HG03108 (cell line): ENCODE measurements at regions not wholly inside any gene's neighbourhood (a gene's known extent, or its start where the extent isn't known, plus 50 kb on each side); places are given as distances from the start of the nearest gene placed in this dataset.
"Not testable (repeated sequence)": the region's sequence is repeated elsewhere in the genome, so short reads cannot be mapped to it uniquely, and the experiment has no call there.

Experiments used
- ATAC-seq: cut with Tn5 transposase; IDR thresholded peaks from one replicate; pipeline ENCODE4 v1.9.1; 2021; ENCODE audit warnings: moderate library complexity; ENCODE audit not compliant: unreplicated experiment

DNA sequence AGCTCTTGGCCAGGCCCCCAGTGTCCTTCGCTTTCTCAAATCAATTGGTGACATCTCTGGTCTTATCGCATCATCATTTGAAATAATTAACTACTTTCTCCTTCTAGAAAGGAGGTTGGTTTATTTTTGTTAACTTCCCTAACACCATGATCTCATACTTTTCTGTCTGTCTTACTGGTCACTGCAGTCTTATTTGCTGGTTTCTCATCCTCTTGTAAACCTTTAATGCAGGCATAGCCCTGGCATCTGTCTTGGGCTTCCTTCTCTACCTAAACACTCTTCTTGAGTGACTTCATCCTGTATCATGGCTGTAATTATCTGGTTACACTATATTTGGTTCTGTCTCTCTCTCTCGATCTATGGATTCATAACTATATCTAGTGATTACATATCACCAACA, 152.8 kb downstream of the CYSLTR2 start:
- ATAC-seq = no peak

DNA sequence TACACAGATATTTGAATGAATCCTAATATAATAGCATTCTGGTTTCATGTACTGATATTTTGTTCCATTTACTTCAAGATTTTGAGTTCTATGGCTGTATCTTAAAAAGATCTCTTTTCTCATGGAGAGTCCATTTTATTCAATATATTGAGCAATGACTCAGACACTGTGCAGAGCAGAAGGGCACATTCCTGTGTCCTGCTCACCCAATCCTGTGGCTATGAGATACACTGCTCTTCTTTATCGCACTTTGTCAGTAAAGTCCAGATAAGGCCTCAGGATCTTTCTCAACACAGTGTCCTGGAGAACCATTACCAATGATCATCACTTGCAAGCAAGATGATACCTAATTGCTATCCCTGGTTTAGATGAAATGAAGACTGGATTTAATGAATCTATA, 155.0 kb downstream of the CYSLTR2 start:
- no peak for ATAC-seq

DNA sequence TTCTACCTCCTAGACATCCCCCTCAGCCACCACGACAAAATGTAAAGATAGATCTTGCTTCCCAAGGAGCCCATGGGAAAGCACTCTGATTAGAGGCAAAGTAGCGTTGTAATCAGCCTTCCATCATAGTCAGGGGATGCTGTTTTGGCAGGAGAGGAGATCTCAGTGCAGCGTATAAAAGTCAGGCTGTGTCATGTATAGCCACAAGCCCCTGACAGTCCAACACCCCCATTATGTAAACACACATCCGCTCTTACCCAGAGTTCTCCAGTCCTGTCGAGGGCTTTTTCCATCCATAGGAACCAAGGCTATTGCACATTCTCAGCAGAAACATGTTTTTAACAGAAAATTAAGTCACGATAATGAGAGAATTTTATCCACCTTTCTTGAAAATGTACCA, 156.3 kb downstream of the CYSLTR2 start:
- no peak for ATAC-seq

DNA sequence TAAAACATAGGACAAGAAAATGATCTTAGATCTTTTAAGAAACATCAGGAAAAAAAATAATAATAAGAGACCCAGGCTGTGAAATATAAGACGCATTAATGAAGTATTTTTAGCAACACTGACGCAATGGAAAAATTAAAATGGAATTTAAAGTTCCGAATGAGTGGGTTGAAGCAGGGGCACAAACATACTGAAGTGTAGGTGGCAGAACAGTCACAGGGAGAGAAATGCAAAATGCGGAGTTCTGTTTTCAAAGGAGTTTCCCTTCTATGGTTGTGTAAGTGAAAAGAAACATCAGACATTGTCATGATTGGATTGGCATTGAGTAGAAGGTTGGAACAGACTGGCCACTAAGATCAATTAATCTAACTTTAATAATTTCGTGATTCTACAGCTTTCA, 159.8 kb downstream of the CYSLTR2 start:
- no peak for ATAC-seq

DNA sequence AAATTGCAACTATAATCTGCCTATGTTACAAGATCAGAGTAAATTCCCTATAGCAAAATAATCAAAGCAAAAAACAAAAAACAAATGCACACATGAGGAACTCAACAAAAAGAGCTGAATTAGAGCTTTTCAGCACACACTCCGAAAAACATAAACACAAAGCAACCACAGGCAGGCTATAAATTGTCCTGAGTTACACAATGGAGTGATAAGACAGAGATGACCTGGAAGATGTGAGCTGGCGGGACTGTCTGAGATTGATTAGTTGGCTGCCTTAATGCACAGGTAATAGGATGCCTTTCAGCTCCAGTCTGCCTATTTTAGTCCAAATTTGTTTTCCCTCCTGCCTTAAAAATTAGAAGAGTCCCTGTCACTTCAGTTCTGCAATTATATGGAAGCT, 159.0 kb upstream of the FNDC3A start:
- ATAC-seq = no peak

DNA sequence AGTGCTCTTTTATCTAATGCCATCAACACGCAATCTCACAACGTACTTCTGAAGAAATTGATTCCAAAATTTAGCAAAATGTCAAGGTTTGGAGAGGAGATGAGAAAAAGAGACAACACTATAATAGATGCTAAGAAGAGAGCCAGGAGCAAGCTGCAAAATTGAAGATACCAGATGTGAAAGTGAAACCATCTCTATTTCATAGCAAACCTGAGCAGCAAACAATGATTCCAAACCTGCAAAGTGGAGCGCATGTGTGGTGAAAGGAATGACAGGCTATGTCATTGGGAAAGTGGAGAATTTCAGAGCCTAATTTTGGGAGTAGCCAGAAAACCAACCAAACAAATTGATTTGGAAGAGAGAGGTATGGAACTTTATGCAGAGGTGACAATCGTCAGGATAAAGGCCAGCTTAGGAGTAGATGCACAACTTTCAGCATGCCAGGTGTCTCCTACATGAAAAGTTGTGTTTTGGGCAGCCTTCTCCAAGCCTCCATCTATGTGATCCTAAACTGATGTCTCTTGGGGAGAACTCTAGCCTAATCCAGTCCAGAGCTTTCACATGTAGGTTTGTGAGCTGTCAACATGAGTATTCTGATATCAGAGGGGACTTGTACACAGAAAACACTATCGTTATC, 158.4 kb upstream of the FNDC3A start:
- ATAC-seq = no peak

DNA sequence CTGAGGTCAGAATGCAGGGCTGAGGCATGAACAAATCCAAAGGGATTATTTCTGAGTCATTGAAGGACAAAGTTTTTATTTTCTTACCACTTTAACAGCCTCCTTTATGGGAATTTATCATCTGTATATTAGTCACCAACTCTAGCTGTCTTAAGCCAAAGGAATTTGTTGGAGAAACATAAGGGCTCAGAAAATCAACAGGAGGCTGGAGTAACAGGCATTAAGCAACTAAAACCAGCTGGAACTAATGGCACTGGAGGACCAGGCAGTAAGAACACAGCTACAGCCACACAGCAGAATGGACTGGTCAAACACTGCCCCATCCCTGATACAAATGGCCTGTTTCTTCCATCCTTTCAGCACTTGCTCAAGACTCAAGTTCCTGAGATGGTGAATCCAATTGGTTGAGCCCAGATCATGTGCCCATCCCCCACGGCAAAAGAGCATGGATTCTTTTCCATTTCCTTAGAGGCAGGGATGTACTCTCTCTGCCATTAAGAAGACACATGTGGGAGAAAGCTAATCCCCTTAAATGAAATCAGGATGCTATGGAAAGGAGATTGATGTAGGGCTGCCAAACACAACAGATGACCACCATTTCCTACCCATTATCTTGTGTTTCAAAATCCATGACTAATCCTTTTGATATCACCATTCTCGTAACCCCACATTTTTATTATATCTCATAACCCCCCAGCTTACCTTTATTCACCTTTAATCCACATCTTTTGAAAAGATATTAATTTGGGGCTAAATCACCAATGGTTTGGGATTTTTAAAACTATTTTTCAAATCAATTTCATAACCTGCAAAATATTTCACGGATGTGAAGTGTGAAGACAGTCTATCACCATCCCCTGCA, 157.0 kb upstream of the FNDC3A start:
- ATAC-seq = no peak

DNA sequence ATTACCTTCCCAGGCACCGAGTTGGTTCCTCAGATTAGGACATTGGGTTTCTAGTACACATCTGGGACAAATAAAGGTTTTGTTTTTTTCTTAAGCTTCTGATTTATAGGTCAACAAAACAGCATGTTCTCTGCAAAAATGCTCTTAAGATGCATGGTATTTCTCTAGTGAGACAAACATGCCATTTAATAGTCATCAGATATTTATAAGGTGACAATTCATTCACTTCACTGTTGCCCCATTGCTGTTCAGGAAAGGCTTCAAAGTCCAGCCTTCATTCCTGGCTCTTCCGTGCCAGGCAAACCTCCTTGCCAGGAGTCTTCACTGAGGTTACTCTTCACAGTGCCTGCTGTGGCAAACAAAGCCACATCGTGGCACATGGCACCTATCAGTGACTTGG, 156.3 kb upstream of the FNDC3A start:
- ATAC-seq = no peak

DNA sequence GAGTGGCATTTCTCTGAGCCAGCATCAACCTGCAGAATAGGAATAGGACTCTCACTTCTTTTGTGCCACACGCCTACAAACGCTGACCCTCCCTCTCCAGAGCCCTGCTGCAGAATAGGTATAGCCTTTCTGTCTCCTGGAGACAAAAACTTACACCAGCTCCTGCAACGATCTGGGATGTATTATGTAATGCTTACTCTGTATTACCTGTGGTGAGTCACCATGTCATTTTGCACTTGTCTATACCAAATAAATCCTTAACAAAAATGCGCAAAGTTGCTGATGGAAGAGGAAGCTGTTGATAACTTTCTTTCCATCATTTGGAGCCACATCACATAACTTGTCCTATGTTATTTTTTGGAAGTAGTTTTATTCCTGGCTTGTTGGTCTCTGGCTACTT, 155.8 kb upstream of the FNDC3A start:
- ATAC-seq = no peak

DNA sequence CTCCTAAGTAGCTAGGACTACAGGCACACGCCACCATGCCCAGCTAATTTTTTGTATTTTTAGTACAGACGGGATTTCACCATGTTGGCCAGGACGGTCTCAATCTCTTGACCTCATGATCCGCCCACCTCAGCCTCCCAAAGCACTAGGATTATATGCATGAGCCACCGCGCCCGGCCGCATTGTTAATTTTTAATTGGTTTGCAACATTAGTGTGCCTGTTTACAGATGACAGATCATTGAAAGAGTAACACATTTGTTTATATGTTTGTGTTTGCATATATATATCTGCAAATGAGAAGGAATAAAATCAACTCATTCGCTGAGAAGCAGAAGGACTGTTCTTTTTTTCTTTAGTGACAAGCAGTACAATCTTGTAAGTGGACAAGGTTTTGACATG, 152.2 kb upstream of the FNDC3A start:
- not testable (repeated sequence) for ATAC-seq

DNA sequence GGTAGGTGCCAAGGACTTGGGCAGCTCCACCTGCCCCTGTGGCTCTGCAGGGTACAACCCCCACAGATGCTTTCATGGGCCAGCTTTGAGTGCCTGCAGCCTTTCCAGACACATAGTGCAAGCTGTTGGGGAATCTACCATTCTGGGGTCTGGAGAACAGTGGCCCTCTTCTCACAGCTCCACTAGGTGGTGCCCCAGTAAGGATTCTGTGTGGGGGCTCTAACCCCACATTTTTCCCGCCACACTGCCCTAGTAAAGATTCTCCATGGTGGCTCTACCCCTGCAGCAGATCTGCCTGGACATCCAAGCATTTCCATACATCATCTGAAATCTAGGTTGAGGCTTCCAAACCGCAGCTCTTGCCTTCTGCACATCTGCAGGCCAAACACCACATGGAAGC, 149.7 kb upstream of the FNDC3A start:
- ATAC-seq = no peak

DNA sequence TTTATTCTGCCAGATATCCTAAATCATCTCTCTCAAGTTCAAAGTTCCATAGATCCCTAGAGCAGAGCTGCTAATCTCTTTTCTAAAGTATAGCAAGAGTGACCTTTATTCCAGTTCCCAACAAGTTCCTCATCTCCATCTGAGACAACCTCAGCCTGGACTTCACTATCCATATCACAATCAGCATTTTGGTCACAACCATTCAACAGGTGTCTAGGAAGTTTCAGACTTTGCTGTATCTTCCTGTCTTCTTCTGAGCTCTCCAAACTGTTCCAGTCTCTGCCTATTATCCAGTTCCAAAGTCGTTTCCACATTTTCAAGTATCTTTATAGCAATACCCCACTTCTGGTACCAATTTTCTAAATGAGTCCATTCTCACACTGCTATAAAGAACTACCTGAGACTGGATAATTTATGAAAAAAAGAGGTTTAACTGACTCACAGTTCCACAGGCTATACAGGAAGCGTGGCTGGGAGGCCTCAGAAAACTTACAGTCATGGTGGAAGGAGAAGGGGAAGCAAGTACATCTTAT, 148.7 kb upstream of the FNDC3A start:
- not testable (repeated sequence) for ATAC-seq

DNA sequence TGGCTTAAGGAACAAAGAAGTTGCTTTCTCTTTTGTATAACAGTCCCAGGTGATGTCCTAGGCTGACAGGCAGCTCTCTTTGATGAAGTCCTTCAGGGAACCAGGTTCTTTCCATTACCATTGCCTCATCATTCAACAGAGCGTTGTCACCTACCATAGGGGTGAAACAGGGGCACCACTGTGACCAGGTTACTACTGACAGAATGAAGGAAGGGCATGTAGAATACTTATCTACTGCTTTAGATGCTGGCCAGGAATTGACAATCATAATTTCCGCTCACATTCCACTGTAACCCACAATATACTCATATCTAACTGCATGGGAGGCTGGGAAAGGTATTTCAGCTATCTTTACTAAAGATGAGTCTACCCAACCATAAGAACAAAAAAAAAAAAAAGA, 148.0 kb upstream of the FNDC3A start:
- ATAC-seq = no peak

DNA sequence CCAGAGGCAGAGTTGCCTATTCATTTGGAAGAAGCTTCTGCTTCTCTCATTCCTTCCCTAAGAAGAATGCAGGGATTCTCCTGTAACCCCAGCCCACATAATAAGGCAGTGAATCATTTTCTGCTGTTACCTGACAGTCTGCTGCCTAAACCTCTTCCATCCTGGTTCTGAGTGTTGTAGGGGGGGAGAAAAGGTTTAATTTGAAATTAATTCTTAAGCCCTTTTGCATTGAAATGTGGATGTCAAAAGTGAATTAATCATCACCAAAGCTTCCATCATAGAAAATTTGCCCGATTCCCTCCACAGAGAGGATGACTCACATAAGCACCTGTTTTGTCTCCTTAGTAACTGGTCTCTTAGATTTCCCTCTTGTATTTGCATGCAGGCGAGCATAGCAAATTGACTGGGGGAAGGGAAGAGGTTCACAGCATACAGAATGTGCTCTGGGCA, 146.7 kb upstream of the FNDC3A start:
- ATAC-seq = no peak

DNA sequence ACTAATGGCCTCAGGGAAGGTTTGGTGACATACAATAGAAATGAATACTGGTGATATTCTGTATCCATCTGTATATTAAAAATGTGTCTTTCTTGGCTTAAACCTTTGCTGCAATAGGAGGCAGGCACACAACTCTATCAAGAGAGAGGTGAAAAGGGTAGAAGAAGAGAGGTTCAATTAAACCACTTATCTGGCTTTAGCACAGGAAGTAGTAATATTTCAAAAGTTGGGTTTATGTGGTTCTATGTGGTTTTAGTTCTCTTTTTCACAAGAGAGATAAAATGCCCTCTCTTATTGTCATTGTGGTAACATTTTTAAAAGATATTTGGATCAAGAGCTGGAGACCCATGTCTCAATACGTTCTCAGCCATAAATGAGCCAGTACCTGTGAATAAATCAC, 146.2 kb upstream of the FNDC3A start:
- ATAC-seq = no peak

DNA sequence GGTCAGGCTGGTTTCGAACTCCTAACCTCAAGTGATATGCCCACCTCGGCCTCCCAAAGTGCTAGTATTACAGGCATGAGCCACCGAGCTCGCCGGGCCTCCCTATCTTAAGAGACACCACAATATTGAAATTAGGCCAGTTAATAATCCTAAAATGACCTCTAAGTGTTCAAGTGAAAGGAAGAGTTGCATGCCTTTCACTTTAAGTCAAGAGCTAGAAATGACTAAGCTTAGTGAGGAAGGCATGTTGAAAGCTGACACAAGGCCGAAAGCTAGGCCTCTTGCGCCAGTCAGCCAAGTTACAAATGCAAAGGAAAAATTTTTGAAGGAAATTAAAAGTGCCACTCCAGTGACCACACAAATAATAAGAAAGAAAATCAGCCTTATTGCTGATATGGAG, 144.5 kb upstream of the FNDC3A start:
- ATAC-seq = no peak

DNA sequence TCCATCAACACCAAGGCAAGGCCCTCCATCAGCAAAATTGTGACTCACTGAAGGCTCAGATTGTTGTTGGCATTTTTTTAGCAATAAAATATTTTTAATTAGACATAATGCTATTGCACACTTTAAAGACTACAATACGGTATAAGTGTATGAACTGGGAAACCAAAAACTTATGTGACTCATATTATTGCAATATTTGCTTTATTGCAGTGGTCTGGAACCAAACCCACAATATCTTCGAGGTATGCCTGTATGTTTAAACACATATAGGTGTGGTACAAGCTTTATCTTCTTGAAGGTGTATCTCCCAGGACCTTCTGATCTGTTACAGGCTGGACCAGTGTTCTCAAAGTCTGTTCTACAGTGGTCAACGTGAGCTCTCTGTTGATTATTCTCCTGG, 142.3 kb upstream of the FNDC3A start:
- ATAC-seq = no peak

DNA sequence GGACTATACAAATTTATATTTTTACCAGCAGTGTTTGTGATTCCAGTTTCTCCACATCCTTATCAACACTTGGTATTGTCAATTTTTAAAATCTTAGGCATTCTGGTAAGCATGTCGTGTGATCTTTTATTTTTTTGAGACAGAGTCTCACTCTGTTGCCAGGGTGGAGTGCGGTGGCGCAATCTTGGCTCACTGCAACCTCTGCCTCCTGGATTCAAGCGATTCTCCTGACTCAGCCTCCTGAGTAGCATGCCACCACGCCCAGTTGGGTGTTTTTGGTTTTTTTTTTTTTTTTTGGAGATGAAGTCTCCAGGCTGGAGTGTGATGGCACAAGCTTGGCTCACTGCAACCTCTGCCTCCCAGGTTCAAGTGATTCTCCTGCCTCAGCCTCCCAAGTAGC, 140.4 kb upstream of the FNDC3A start:
- ATAC-seq = not testable (repeated sequence)

DNA sequence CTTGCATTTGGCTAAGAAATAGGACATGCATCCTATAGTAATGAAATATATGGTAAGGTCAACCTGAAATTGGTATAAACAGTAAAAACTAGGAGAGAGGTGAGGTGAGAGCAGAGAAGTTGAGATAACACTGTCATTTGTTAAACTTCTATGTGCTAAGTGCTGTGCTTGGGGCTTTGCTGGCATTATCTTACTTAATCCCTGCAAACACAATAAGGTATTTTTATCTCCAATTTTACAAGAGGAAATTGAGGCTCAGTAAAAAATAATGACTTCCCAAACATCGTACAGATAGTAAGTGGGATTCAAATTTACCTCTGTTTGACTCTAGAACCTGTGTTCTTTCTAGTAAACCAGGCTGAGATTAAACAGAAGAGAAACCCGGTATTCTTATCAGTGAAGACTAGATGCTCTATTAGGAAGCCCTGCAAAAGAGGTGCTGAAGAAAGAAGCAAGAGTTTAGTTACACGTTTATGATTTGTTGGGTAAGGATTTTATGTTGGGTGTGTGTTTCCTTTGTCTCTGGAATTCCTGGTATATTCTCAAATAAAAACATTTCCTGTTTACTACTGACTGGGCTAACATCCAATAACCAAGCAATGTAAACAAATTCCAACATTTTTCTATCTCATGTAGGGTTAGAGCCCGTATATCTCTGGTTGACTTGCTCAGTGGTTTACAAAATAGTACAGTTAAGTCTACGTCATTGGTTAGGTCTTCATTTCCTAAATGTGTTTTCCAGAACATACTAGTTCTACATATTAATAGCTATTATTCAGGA, 137.3 kb upstream of the FNDC3A start:
- ATAC-seq = no peak

DNA sequence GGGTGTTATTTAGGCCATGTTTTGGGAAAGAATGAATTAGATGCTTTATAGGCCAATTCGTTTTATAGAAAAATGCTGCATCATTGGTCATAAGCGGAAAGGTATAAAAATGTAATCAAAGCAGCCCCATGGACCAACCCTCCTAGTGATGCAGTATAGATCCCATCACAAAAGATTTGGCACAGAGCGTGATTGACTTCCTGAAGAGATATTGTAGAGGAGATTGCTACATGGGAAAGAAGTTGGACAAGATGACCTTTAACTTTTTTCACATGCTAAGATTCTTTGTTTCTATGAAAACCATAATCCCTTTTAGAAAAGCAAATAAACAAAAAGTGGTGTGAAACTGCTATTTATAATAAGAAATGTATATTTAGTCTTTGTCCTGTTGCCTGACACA, 136.5 kb upstream of the FNDC3A start:
- no peak for ATAC-seq

DNA sequence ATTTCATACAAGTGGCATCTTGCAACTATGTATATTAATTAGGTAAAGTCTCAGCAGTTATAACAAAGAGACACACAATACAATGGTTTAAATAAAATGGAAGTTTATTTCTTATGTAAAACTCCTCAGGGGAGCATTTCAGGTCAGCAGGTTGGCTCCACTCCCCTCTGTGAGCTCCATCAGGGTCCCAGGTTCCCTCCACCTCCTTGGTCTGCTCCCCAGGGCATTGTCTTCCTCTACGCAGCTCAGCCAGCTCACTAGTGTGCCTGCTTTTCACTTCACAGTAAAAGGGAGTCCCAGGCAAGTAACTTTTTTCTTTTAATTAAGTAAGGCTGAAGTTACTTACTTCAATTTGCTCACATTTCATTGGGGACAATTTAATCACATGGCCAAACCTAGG, 135.3 kb upstream of the FNDC3A start:
- no peak for ATAC-seq

DNA sequence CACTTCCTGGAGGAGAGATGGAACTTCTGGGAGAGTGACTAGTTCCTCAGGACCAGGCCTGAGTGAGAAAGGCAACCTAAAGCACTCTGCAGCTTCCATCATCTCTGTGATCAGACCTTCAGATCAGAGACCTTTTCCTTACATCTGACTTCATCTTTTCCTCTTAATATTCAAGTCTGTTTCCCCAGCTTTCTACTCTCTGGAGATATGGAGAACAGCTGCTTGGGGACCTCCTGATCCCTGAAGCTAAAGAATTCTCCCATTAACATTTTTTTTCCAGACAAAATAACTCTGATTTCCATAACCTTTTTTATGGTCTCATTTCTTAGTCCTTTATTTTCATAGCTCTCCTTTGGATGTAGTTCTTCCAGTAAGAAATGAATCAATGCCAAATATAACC, 133.4 kb upstream of the FNDC3A start:
- ATAC-seq = no peak
